GM18505 (cell line): ENCODE measurements at regions not wholly inside any gene's neighbourhood (a gene's known extent, or its start where the extent isn't known, plus 50 kb on each side); places are given as distances from the start of the nearest gene placed in this dataset.

Experiments used
- ATAC-seq: cut with Tn5 transposase; IDR thresholded peaks from one replicate; pipeline ENCODE4 v1.9.1; 2021; ENCODE audit not compliant: unreplicated experiment
- POLR2A ChIP-seq: IDR thresholded peaks from 4 replicates; pipeline ENCODE4 v1.6.1; 2011; ENCODE audit warnings: borderline replicate concordance; ENCODE audit not compliant: insufficient read depth, insufficient read length; ENCODE audit errors: extremely low read depth

GRCh38 chrX:11968991-11969390, 169.3 kb upstream of the FRMPD4 start:
- no peak for TF ChIP-seq POLR2A
- no peak for ATAC-seq

- TF ChIP-seq POLR2A, result no peak
- ATAC-seq, result no peak
Observed at GRCh38 chrX:11970578-11971359, 167.5 kb upstream of the FRMPD4 start.

GRCh38 chrX:11976663-11977062, 161.6 kb upstream of the FRMPD4 start:
- TF ChIP-seq POLR2A, result no peak
- no peak for ATAC-seq

- TF ChIP-seq POLR2A, result no peak
- ATAC-seq, result no peak
Observed at GRCh38 chrX:11992271-11992670, 146.0 kb upstream of the FRMPD4 start.

- ATAC-seq, result no peak
- no peak for TF ChIP-seq POLR2A
Observed at GRCh38 chrX:11995146-11995545, 143.1 kb upstream of the FRMPD4 start.

GRCh38 chrX:11996810-11997209, 141.5 kb upstream of the FRMPD4 start:
- no peak for TF ChIP-seq POLR2A
- no peak for ATAC-seq

GRCh38 chrX:11998944-11999343, 139.3 kb upstream of the FRMPD4 start:
- no peak for TF ChIP-seq POLR2A
- no peak for ATAC-seq

GRCh38 chrX:12002876-12003275, 135.4 kb upstream of the FRMPD4 start:
- no peak for TF ChIP-seq POLR2A
- ATAC-seq, result no peak

GRCh38 chrX:12007881-12008280, 130.4 kb upstream of the FRMPD4 start:
- no peak for TF ChIP-seq POLR2A

GRCh38 chrX:12010436-12010835, 127.8 kb upstream of the FRMPD4 start:
- ATAC-seq, result no peak
- TF ChIP-seq POLR2A, result no peak

More at GRCh38 chrX:12007881-12008280, 130.4 kb upstream of the FRMPD4 start:
- ATAC-seq, result no peak

- no peak for TF ChIP-seq POLR2A
- no peak for ATAC-seq
Observed at GRCh38 chrX:12011075-12011474, 127.2 kb upstream of the FRMPD4 start.

GRCh38 chrX:12013211-12013618, 125.1 kb upstream of the FRMPD4 start:
- no peak for TF ChIP-seq POLR2A
- ATAC-seq, result no peak

GRCh38 chrX:12021698-12022097, 116.6 kb upstream of the FRMPD4 start:
- TF ChIP-seq POLR2A, result no peak
- no peak for ATAC-seq

GRCh38 chrX:12026481-12026880, 111.8 kb upstream of the FRMPD4 start:
- TF ChIP-seq POLR2A, result no peak
- no peak for ATAC-seq
